ENCODE measurements at regions not wholly inside any gene's neighbourhood (a gene's known extent, or its start where the extent isn't known, plus 50 kb on each side); places are given as distances from the start of the nearest gene placed in this dataset.

DNA sequence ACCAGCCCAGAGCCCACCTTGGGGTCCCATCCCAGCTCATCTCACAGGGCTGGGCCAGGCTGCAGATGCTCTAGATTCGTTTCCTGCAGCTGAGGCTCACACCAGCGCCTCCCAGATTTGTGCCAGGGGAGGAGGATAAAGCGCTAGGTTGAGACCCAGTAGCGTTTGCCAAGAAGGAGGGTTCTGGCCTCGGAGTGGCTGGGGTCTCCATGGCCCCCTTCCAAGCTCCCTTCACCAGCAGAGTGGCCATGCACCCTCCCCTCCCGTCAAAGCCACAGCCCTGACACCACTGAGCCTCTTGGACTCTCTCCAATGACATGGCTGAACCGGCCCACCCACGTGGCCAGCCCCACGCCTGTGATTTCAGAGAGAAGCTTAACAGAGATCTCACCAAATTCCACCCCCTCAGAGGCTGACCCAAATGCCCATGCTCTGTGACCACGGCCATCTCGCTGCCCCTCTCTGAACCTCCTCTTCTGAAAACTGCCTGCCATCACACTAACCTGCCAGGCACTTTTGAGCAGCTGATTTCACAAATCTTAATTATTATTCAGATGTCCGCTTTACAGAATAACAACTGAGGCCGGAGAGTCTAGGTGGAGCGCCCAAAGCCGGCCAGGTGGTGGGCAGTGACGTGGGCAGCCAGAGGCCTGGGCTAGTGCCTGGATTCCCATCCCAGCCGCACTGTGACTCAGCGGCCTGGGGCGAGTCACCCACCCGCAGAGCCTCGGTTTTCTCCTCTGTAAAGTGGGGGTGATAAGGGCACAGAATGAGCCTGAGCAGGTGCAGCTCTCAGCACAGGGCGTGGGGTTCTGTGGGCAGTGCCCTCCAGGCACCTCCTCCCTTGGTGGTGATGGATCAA, 155.7 kb downstream of the C9orf50 start (continued):
- TF ChIP-seq, protein P1, sequence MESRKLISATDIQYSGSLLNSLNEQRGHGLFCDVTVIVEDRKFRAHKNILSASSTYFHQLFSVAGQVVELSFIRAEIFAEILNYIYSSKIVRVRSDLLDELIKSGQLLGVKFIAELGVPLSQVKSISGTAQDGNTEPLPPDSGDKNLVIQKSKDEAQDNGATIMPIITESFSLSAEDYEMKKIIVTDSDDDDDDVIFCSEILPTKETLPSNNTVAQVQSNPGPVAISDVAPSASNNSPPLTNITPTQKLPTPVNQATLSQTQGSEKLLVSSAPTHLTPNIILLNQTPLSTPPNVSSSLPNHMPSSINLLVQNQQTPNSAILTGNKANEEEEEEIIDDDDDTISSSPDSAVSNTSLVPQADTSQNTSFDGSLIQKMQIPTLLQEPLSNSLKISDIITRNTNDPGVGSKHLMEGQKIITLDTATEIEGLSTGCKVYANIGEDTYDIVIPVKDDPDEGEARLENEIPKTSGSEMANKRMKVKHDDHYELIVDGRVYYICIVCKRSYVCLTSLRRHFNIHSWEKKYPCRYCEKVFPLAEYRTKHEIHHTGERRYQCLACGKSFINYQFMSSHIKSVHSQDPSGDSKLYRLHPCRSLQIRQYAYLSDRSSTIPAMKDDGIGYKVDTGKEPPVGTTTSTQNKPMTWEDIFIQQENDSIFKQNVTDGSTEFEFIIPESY (IDR thresholded peaks at IDR 0.05; ENCODE audit: extremely low read depth, insufficient replicate concordance, low read length), result no peak
- TF ChIP-seq JUND (IDR thresholded peaks at IDR 0.05) (no peak), ZFX (IDR thresholded peaks at IDR 0.05) (no peak), YY1 (IDR thresholded peaks at IDR 0.05; ENCODE audit: extremely low read depth, insufficient replicate concordance, low read depth, low read length) (no peak), SP1 (IDR thresholded peaks at IDR 0.05; ENCODE audit: low read depth) (no peak), EZH2phosphoT487 (IDR thresholded peaks at IDR 0.05; ENCODE audit: borderline replicate concordance) (no peak), RAD21 (IDR thresholded peaks at IDR 0.05; ENCODE audit: low read depth) (no peak)

DNA sequence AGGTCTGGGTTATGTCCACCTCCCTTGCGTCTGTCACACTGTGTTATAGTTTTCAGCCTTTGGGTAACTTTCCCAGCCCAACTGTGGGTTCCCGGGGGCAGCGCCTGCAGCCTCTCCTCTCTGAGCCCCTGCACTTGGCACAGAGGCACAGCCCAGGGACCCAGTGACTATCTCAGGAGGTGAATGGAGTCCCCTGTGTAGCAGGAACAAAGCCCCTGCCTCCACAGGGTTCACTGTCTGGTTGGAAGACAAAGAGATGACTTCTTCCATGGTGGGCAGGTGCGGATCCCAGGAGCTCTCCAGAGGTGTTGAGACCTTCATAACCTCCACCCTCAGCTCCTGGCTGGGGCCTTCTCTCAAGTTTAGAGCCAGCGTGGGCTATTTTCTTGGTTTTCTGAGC, 156.9 kb downstream of the C9orf50 start:
- intact Hi-C loops (cut with micrococcal nuclease), result loop anchor here (5.0 kb wide), 1 partner anchor 52 kb away; no protein-coding TSS in a partner anchor
- Histone ChIP-seq H3K4me2 (ENCODE audit: low read length) (no peak overlapping the region), H3K27me3 (ENCODE audit: insufficient read depth, low read length) (no peaks in the 10 kb centered on the region), H3K9ac (ENCODE audit: low read length) (no peak overlapping the region), H3K36me3 (ENCODE audit: control insufficient read depth in 1 of 2, insufficient read depth in 2 of 2, low read length in 2 of 2) (no peaks in the 10 kb centered on the region), H3K79me2 (ENCODE audit: insufficient read depth, low read length) (no peaks in the 10 kb centered on the region), H4K20me1 (ENCODE audit: insufficient read depth) (no peaks in the 10 kb centered on the region), H2AFZ (ENCODE audit: low read depth, low read length, poor library complexity, severe bottlenecking) (no peak overlapping the region), H3K4me3 (replicated peaks in 1 of 2; ENCODE audit: low read depth in 1 of 2, low read length in 2 of 2) (no peak overlapping the region), H3K4me1 (ENCODE audit: control insufficient read depth in 1 of 2, insufficient read depth in 2 of 2, low read length in 2 of 2) (peaks cover 71 to 80% of the 10 kb centered on the region in 2 experiments), H3K27ac (ENCODE audit: low read depth, low read length) (no peak overlapping the region; the same call in 1 of the 2 replicates), H3K9me2 (ENCODE audit: insufficient read depth) (no peaks in the 10 kb centered on the region), H3K9me3 (ENCODE audit: control insufficient read depth in 1 of 2, insufficient read depth in 1 of 2, low read depth in 1 of 2, low read length in 2 of 2) (no peaks in the 10 kb centered on the region)
- ChIA-PET POLR2A (interaction anchor here (1.3 kb wide), 1 partner anchor 19 kb away, joined by 9 read pairs; no protein-coding TSS in a partner anchor), RAD21 (ENCODE audit: low non-redundant PET in 1 of 2, low total read pairs in 2 of 2, uncharacterized antibody in 2 of 2, unreplicated experiment in 2 of 2) (no interaction called here), CTCF (no interaction called here)
- no peak for DNase-seq (ENCODE audit: low read depth, low spot score)
- no peak for ATAC-seq
- no TSS peak for BruUV-seq (replicated peaks)
- TF ChIP-seq CTCF (IDR thresholded peaks at IDR 0.05 in 2 of 3, conservative IDR thresholded peaks at IDR 0.05 in 1 of 3; ENCODE audit: borderline replicate concordance in 1 of 3, insufficient read depth in 1 of 3, low read depth in 2 of 3, low read length in 2 of 3) (no peak), TCF7L2 (IDR thresholded peaks at IDR 0.05; ENCODE audit: borderline replicate concordance, extremely low read depth, insufficient read depth, insufficient read length) (no peak), YY1 (IDR thresholded peaks at IDR 0.05; ENCODE audit: extremely low read depth, insufficient replicate concordance, low read depth, low read length) (no peak), MAX (IDR thresholded peaks at IDR 0.05) (no peak), POLR2A (IDR thresholded peaks at IDR 0.05; ENCODE audit: borderline replicate concordance, extremely low read depth, insufficient read depth, insufficient read length) (no peak), ZFX (IDR thresholded peaks at IDR 0.05) (no peak), EZH2 (IDR thresholded peaks at IDR 0.05) (no peak), SIN3A (IDR thresholded peaks at IDR 0.05; ENCODE audit: low read depth) (no peak), CEBPB (IDR thresholded peaks at IDR 0.05; ENCODE audit: low read depth) (no peak), CBX3 (IDR thresholded peaks at IDR 0.05; ENCODE audit: low read depth) (no peak), ZNF274 (IDR thresholded peaks at IDR 0.05; ENCODE audit: low read depth, low read length) (no peak), SP1 (IDR thresholded peaks at IDR 0.05; ENCODE audit: low read depth) (no peak), RAD21 (IDR thresholded peaks at IDR 0.05; ENCODE audit: low read depth) (no peak)
- TF ChIP-seq, protein P1 (IDR thresholded peaks at IDR 0.05; ENCODE audit: extremely low read depth, insufficient replicate concordance, low read length), result no peak
- TF ChIP-seq, protein P2, sequence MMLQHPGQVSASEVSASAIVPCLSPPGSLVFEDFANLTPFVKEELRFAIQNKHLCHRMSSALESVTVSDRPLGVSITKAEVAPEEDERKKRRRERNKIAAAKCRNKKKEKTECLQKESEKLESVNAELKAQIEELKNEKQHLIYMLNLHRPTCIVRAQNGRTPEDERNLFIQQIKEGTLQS (IDR thresholded peaks at IDR 0.05), result no peak
